Mucosa of stomach (tissue), 1 donor: ENCODE measurements at regions not wholly inside any gene's neighbourhood (a gene's known extent, or its start where the extent isn't known, plus 50 kb on each side); places are given as distances from the start of the nearest gene placed in this dataset.

ENCODE experiments used
- H3K27me3 ChIP-seq: one replicate; pipeline ENCODE4 v1.7.0; 2013; ENCODE audit warnings: mild to moderate bottlenecking, low read length; ENCODE audit not compliant: control insufficient read depth, insufficient read depth
- H3K36me3 ChIP-seq: one replicate; pipeline ENCODE4 v1.7.0; 2013; ENCODE audit warnings: low read length; ENCODE audit not compliant: control insufficient read depth, insufficient read depth
- H3K4me1 ChIP-seq: one replicate; pipeline ENCODE4 v1.7.0; 2013; ENCODE audit warnings: mild to moderate bottlenecking, low read length; ENCODE audit not compliant: control insufficient read depth, insufficient read depth
- H3K4me3 ChIP-seq: one replicate; pipeline ENCODE4 v1.7.0; 2013; ENCODE audit warnings: low read length
- H3K9ac ChIP-seq: one replicate; pipeline ENCODE4 v1.7.0; 2013; ENCODE audit warnings: mild to moderate bottlenecking, low read length, moderate library complexity
- H3K9me3 ChIP-seq: one replicate; pipeline ENCODE4 v1.7.0; 2013; ENCODE audit warnings: mild to moderate bottlenecking, low read length, moderate library complexity; ENCODE audit not compliant: control insufficient read depth
- donor health status: Pancreatic carcinoma.

GRCh38 chr4:33134366-33134765 is 2414.2 kb downstream of the PCDH7 start:
- Histone ChIP-seq H3K27me3 (no peaks in the 10 kb centered on the region), H3K9me3 (no peaks in the 10 kb centered on the region), H3K36me3 (no peaks in the 10 kb centered on the region), H3K4me1 (no peaks in the 10 kb centered on the region), H3K9ac (no peak overlapping the region), H3K4me3 (no peak overlapping the region)

- H3K27me3 ChIP-seq, result no peaks in the 10 kb centered on the region
- H3K36me3 ChIP-seq, result no peaks in the 10 kb centered on the region
- H3K4me3 ChIP-seq, result no peak overlapping the region
- H3K9me3 ChIP-seq, result no peaks in the 10 kb centered on the region
- no peak overlapping the region for H3K9ac ChIP-seq
- H3K4me1 ChIP-seq, result no peaks in the 10 kb centered on the region
Measured at GRCh38 chr4:33149658-33150524, 2429.7 kb downstream of the PCDH7 start.

GRCh38 chr4:33150525-33150910 is 2430.3 kb downstream of the PCDH7 start:
- Histone ChIP-seq H3K9me3 (no peaks in the 10 kb centered on the region), H3K36me3 (no peaks in the 10 kb centered on the region), H3K27me3 (no peaks in the 10 kb centered on the region), H3K4me1 (no peaks in the 10 kb centered on the region), H3K4me3 (no peak overlapping the region), H3K9ac (no peak overlapping the region)

GRCh38 chr4:33160126-33160525 is 2440.0 kb downstream of the PCDH7 start:
- H3K9me3 ChIP-seq, result no peaks in the 10 kb centered on the region
- no peaks in the 10 kb centered on the region for H3K36me3 ChIP-seq
- H3K9ac ChIP-seq, result no peak overlapping the region
- H3K4me1 ChIP-seq, result no peaks in the 10 kb centered on the region
- H3K27me3 ChIP-seq, result no peaks in the 10 kb centered on the region
- no peak overlapping the region for H3K4me3 ChIP-seq

- Histone ChIP-seq H3K4me3 (no peak overlapping the region), H3K9ac (no peak overlapping the region), H3K4me1 (no peaks in the 10 kb centered on the region), H3K36me3 (no peaks in the 10 kb centered on the region), H3K9me3 (no peaks in the 10 kb centered on the region), H3K27me3 (no peaks in the 10 kb centered on the region)
Measured at GRCh38 chr4:33161202-33161601, 2441.0 kb downstream of the PCDH7 start.

GRCh38 chr4:33162122-33162521 is 2442.0 kb downstream of the PCDH7 start:
- Histone ChIP-seq H3K27me3 (no peaks in the 10 kb centered on the region), H3K4me3 (no peak overlapping the region), H3K9ac (no peak overlapping the region), H3K9me3 (no peaks in the 10 kb centered on the region), H3K36me3 (no peaks in the 10 kb centered on the region), H3K4me1 (no peaks in the 10 kb centered on the region)

GRCh38 chr4:33171873-33172525 is 2451.8 kb downstream of the PCDH7 start:
- Histone ChIP-seq H3K9ac (no peak overlapping the region), H3K27me3 (no peaks in the 10 kb centered on the region), H3K9me3 (no peaks in the 10 kb centered on the region), H3K4me3 (no peak overlapping the region), H3K36me3 (no peaks in the 10 kb centered on the region), H3K4me1 (no peaks in the 10 kb centered on the region)

- Histone ChIP-seq H3K4me3 (no peak overlapping the region), H3K9me3 (no peaks in the 10 kb centered on the region), H3K27me3 (no peaks in the 10 kb centered on the region), H3K4me1 (no peaks in the 10 kb centered on the region), H3K9ac (no peak overlapping the region), H3K36me3 (no peaks in the 10 kb centered on the region)
Measured at GRCh38 chr4:33176566-33176965, 2456.4 kb downstream of the PCDH7 start.

- no peaks in the 10 kb centered on the region for H3K27me3 ChIP-seq
- H3K9ac ChIP-seq, result no peak overlapping the region
- H3K36me3 ChIP-seq, result no peaks in the 10 kb centered on the region
- H3K4me3 ChIP-seq, result no peak overlapping the region
- no peaks in the 10 kb centered on the region for H3K4me1 ChIP-seq
- no peaks in the 10 kb centered on the region for H3K9me3 ChIP-seq
Measured at GRCh38 chr4:33184657-33185290, 2464.6 kb downstream of the PCDH7 start.

GRCh38 chr4:33187035-33187434 is 2466.9 kb downstream of the PCDH7 start:
- Histone ChIP-seq H3K4me3 (no peak overlapping the region), H3K36me3 (no peaks in the 10 kb centered on the region), H3K9ac (no peak overlapping the region), H3K4me1 (no peaks in the 10 kb centered on the region), H3K9me3 (no peaks in the 10 kb centered on the region), H3K27me3 (no peaks in the 10 kb centered on the region)

- Histone ChIP-seq H3K9ac (no peak overlapping the region), H3K9me3 (no peaks in the 10 kb centered on the region), H3K36me3 (no peaks in the 10 kb centered on the region), H3K27me3 (no peaks in the 10 kb centered on the region), H3K4me3 (no peak overlapping the region), H3K4me1 (no peaks in the 10 kb centered on the region)
Measured at GRCh38 chr4:33188733-33189132, 2468.6 kb downstream of the PCDH7 start.

GRCh38 chr4:33189169-33189568 is 2469.0 kb downstream of the PCDH7 start:
- no peaks in the 10 kb centered on the region for H3K4me1 ChIP-seq
- no peak overlapping the region for H3K9ac ChIP-seq
- no peak overlapping the region for H3K4me3 ChIP-seq
- H3K27me3 ChIP-seq, result no peaks in the 10 kb centered on the region
- no peaks in the 10 kb centered on the region for H3K36me3 ChIP-seq
- no peaks in the 10 kb centered on the region for H3K9me3 ChIP-seq
